Amniotic epithelial cell (primary cell): ENCODE measurements at regions not wholly inside any gene's neighbourhood (a gene's known extent, or its start where the extent isn't known, plus 50 kb on each side); places are given as distances from the start of the nearest gene placed in this dataset.
A peak's percentile ranks its signal among the peaks of the same experiment; 100 is the strongest.
"Not testable (repeated sequence)": the region's sequence is repeated elsewhere in the genome, so short reads cannot be mapped to it uniquely, and the experiment has no call there.

ENCODE experiments used
- DNase-seq: peaks from one replicate; pipeline ENCODE4 v3.0.0-alpha.2; 2010; ENCODE audit warnings: low read depth

- DNase-seq: not testable (repeated sequence)
These were observed 206.9 kb upstream of the CBLB start for GRCh38 chr3:106075731-106076130.

DNA sequence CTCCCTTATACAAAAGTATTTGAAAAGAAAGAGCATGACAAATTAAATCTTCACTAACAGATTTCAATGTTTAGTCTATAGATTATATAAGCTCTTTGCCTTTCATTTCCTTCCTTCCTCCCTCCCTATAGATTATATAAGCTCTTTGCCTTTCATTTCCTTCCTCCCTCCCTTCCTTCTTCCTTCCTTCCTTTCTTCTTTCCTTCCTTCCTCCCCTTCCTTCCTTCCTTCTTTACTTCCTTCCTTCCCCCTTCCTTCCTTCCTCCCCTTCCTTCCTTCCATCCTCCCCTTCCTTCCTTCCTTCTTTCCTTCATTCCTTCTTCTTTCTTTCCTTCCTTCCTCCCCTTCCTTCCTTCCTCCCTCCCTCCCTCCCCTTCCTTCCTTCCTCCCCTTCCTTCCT, 209.8 kb upstream of the CBLB start:
- no peak for DNase-seq

GRCh38 chr3:106082616-106083015, 213.8 kb upstream of the CBLB start:
- no peak for DNase-seq

DNA sequence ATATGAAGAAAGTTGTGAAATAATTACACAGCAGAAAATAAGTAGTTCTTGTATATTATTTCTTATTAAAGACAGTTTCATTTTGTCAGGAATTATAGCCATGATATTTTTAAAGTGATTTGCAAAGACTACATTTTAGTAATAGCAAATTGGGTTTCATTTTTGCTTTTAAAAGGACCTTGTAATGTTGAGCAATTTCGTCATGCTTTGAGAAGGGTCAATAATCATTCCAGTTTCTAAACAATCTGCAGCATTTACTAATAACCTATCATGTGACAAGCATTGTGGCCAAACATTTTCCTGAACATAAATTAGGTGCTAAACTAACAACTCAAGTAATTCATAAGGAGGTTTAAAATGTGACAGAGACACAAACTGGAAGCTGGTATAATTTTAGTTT, 214.4 kb upstream of the CBLB start:
- no peak for DNase-seq

DNA sequence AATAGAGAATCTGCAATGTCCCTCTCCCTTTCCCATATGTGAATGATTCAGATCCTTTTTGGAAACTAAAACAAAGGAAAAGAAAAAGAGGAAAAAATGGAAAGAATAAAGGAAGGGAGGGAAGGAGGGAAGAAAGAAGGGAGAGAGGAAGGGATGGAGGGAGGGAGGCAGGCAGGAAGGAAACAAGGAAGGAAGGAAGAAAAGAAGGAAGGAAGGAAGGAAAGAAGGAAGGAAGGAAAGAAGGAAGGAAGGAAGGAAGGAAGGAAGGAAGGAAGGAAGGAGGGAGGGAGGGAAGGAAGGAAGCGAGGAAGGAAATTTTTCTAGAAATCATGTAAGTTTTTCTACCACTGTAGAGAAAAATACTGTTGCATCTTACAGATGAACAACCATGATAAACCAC, 215.0 kb upstream of the CBLB start:
- DNase-seq: no peak

DNA sequence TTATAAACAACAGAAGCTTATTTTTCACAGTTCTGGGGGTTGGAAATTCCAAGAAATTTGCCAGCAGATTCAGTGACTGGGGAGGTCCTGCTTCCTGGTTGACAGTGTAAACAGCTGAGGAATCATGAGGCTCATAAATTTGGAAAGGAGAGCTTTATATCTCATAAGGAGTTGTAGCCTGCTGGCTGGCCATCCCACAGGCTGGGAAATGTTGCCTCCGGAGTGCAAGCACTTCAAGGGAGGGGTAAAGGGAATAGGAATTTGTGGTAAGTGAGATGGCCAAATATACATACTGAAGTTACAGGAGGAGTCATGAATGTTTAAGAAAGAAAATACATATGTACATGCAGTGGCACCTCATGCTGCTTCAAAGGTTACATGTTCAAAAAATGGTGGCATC, 217.2 kb upstream of the CBLB start:
- no peak for DNase-seq

DNA sequence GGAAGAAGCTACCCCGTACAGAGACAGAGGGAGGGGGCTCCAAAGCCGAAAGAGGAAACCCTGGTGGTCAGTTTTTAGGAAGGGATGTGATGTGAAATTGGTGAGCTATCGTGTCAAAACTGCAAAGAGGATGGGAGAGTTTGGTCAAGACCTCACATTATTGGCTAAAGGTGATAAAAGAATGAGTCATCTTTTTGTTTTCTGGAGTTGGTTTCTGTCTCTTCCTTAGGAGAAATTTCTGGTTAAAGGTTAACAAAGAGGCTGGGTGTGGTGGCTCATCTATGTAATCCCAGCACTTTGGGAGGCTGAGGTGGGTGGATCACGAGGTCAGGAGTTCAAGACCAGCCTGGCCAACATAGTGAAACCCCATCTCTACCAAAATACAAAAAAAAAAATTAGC, 217.8 kb upstream of the CBLB start:
- DNase-seq: no peak

DNA sequence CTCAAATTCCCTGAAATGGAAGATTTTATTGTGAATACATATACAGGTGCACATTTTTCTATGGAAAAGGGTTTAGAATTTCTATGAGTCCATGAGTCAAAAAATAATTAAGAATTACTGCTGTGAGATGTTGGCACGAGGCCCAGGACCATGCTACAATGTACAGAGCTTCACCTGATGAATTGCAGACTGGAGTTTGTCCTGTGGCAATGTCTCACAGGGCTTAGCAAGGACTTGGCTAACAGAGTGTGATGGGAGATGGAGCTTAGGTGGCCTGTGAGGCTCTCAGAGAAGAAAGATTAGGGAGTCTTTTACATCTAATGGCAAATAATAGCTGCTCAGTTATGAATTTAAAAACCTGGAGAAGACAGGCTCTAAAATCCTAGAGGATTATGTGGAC, 219.5 kb upstream of the CBLB start:
- DNase-seq: peak; percentile 44

GRCh38 chr3:106088899-106089298, 220.1 kb upstream of the CBLB start:
- DNase-seq: no peak

DNA sequence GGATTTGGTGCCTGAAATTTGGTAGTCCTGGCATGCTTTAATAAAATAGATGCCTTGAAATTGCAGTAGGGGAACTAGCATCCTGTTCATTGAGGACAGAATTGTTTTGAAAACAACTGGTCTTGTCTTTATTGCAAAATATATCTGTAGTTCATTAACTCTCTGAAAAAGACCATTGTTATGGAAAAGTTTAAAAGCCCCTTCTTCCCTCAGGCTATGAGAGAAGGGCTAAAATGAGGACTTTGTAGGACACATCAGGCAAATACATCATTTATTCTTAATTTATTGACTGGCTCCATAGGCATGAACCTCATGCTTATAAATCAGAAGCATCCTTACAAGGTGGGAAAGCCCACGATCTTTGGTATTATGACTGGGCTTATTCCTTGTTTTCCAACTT, 221.0 kb upstream of the CBLB start:
- DNase-seq: no peak

DNA sequence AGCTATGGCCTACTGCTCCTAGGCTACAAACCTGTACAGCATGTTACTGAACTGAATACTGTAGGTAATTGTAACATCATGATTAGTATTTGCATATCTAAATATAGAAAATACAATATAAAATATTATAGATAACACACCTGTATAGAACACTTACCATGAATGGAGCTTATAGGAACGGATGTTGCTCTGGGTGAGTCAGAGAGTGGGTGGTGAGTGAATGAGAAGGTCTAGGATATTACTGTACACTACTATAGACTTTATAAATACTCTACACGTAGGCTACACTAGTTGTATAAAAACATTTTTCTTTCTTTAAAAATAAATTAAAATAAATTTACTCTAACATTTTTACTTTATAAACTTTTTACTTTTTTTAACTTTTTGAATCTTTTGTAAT, 224.0 kb upstream of the CBLB start:
- no peak for DNase-seq

DNA sequence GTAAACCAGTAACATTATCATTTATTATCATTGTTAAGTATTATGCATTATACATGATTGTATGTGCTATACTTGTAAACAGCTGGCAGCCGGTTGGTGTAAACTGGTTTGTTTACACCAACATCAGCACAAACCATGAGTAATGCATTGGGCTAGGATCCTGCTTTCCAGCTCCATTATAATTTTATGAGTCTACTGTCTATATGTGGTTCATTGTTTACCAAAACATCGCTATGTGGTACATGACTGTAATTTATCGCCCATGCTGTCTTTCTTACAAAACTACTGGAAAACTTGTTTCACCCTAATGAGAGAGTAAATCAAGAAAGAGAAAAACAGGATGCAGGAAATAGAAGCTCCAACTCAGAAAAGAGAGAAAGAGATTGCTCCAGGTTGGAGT, 224.8 kb upstream of the CBLB start:
- DNase-seq: no peak

- DNase-seq: peak; percentile 51
These were observed 229.1 kb upstream of the CBLB start for GRCh38 chr3:106097817-106098435.

DNA sequence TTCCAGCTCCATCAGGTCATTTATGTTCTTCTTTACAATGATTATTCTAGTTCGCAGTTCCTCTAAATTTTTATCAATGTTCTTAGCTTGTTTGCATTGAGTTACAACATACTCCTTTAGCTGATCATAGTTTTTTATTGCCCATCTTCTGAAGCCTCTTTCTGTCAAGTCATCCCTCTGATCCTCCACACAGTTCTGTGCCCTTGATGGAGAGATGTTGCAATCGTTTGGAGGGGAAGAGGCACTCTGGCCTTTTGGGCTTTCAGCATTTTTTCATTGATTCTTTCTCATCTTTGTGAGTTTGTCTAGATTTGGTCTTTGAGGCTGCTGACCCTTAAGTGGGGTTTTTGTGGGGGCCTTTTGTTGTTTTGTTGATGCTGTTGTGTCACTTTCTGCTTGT, 234.6 kb upstream of the CBLB start:
- DNase-seq: no peak

- no peak for DNase-seq
These were observed 235.3 kb upstream of the CBLB start for GRCh38 chr3:106104078-106104477.

DNA sequence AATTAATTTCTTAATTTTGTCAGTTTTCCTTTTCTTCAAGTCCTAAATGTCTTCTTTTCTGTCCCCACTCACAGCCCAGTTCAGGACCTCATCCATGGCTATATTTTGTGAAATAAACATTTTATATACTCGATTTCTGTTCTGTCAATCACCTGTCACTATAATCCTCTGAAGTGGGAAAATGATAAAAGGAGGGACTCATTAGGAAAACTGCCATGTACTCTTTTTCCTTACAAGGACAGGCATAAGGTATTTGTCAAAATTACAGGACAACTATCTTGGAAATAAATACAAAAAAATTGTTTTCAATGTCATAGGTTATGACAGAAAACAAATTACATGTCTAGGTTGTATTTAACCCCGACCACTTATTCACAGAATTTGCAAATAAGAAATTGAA, 240.1 kb upstream of the CBLB start:
- DNase-seq: no peak

- not testable (repeated sequence) for DNase-seq
These were observed 243.7 kb upstream of the CBLB start for GRCh38 chr3:106112561-106112960.

DNA sequence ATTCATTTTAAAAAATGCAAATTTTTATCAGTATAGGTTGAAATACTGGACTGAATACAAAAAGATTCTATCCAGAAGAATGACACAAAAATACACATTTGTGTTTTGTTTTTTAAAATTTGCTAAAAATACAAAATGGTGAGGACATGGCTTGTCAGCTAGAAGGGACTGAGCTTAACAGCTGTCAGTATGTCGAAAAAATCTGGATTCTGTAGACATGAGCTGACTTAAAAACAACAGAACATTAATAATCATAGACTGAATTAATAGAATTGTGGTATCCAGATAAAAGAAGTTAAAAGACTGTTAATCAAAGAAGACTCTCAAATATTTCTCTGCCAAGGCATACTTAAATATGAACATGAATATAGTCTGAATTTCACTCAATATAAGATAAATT, 244.9 kb upstream of the CBLB start:
- no peak for DNase-seq

GRCh38 chr3:106114220-106114619, 245.4 kb upstream of the CBLB start:
- peak; percentile 78 for DNase-seq

DNA sequence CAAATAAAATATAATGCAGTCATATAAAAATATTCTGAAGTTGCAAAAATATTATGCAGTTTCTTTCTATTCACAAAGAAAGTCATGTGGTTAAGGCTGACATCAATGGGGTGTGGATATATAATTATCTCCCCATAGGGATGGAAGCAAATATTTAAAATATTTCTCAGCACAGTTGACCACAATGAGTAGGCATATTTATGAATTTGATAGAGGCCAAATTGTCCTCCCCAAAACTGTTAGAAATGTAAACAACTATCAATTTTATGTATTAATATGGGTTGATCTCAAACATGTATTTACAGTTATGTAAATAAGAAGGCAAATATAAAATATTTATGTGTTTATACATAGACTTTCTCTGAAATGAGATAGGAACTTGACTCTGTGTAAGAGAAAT, 246.0 kb upstream of the CBLB start:
- peak; percentile 71 for DNase-seq

- DNase-seq: no peak
These were observed 246.7 kb upstream of the CBLB start for GRCh38 chr3:106115557-106115956.

DNA sequence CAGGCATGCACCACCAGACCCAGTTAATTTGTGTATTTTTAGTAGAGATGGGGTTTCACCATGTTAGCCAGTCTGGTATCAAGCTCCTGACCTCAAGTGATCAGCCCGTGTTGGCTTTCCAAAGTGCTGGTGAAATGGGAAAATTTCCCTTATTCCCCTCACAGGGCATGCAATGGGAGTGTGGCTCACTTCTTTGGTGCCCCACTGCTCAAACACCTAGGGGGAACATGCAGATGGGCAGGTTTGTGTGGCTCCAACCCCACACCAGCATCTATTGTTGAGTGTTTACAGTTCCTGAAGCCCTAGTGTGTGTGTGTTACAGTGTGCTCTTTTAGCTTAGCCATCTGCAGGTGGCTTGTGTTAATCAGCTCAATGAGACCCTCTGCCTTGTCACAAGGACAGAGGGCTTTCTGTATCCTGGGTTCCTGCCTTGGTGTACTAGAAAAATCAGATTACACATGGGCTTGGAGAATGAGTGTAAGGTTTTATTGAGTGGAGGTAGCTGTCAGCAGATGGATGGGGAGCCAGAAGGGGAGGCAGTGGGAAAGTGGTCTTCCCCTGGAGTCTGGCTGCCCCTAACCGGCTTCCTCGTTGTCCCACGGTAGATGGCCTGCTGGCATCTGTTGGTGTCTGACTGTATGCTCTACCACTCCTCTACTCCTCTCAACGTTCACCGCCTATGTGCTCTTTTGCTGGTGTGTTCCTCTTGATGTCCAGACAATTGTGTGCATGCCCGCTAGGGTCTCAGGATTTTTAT, 248.1 kb upstream of the CBLB start:
- no peak for DNase-seq

- no peak for DNase-seq
These were observed 248.7 kb upstream of the CBLB start for GRCh38 chr3:106117490-106117858.

DNA sequence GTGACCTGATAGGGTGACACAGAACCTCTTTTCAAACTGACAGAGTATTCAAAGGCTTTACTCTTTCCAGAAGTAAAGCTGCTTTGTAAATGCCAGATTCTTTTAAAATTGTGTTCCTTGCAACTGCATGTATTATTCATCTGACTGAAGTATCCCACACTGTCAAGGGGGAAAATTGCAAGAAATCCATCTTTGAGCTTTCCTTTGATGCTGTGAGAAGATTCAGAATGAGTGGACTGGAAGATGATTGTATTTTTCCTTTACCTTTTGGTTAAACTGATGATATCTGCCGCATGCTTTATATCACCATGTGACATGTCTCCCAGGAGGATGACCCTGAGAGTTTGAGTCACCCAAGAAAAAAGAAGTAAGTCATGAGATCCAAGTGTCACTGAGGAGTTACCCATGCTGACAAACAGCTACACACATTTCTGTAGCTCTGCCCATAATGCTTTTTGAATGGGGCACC, 250.8 kb upstream of the CBLB start:
- peak; percentile 83 for DNase-seq
